ENCODE measurements at regions not wholly inside any gene's neighbourhood (a gene's known extent, or its start where the extent isn't known, plus 50 kb on each side); places are given as distances from the start of the nearest gene placed in this dataset.

DNA sequence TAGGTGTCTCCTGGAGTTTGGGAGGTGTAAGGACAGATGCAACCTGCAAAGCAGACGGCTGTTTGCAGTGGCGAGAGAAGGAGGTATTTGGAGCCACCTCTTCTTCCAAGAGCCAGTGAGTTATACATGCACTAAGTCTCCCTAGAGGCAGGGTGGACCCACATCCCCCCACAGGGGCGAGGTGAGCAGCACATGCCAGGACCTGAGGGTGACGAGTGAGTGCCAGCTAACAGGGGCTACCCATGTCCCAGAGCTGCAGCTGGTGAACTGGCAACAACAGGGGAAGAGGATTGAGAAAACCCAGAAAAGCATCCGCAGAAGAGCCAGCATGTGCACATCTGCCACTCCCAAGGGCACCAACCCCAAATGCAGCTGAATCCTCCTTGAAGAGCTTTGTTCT, 95.1 kb downstream of the CD83 start:
- no peak for TF ChIP-seq EZH2 (optimal IDR thresholded peaks at IDR 0.05; ENCODE audit: low read depth, low read length)
- TF ChIP-seq, protein P1, sequence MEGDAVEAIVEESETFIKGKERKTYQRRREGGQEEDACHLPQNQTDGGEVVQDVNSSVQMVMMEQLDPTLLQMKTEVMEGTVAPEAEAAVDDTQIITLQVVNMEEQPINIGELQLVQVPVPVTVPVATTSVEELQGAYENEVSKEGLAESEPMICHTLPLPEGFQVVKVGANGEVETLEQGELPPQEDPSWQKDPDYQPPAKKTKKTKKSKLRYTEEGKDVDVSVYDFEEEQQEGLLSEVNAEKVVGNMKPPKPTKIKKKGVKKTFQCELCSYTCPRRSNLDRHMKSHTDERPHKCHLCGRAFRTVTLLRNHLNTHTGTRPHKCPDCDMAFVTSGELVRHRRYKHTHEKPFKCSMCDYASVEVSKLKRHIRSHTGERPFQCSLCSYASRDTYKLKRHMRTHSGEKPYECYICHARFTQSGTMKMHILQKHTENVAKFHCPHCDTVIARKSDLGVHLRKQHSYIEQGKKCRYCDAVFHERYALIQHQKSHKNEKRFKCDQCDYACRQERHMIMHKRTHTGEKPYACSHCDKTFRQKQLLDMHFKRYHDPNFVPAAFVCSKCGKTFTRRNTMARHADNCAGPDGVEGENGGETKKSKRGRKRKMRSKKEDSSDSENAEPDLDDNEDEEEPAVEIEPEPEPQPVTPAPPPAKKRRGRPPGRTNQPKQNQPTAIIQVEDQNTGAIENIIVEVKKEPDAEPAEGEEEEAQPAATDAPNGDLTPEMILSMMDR (IDR thresholded peaks at IDR 0.05; ENCODE audit: low read length) = no peak

All from MM.1S (cell line).